Panc1 (cell line): ENCODE measurements at regions not wholly inside any gene's neighbourhood (a gene's known extent, or its start where the extent isn't known, plus 50 kb on each side); places are given as distances from the start of the nearest gene placed in this dataset.

Source experiments
- CTCF ChIP-seq: fragments of 450-650 bp; IDR thresholded peaks from 2 replicates; pipeline ENCODE4 v1.5.1; 2017; ENCODE audit warnings: mild to moderate bottlenecking
- REST ChIP-seq, 2 experiments: IDR thresholded peaks; 2 replicates each; pipeline ENCODE4 v1.6.1; 2011 to 2012; ENCODE audit warnings: low read depth in 2 of 2, control low read depth in 1 of 2, low read length in 1 of 2, mild to moderate bottlenecking in 1 of 2, moderate library complexity in 1 of 2; ENCODE audit not compliant: insufficient read depth in 1 of 2

- no peak for TF ChIP-seq CTCF
- TF ChIP-seq REST (IDR thresholded peaks at IDR 0.05; ENCODE audit: insufficient read depth in 1 of 2, low read depth in 2 of 2, low read length in 1 of 2), result no peak
These were observed 312.8 kb upstream of the GYPC start for GRCh38 chr2:126343136-126343535.
